Testis (tissue), 2 donors: ENCODE measurements at regions not wholly inside any gene's neighbourhood (a gene's known extent, or its start where the extent isn't known, plus 50 kb on each side); places are given as distances from the start of the nearest gene placed in this dataset.

Experiments
- CTCF ChIP-seq, 3 experiments: fragments of 450-650 bp in 2 of 3; fragments of 200-600 bp in 1 of 3; sonication (generic) in 1 of 3; IDR thresholded peaks; one replicate each; pipeline ENCODE4 v1.5.1; 2016 to 2019; ENCODE audit warnings: antibody characterized with exemption in 3 of 3, mild to moderate bottlenecking in 2 of 3, moderate library complexity in 1 of 3
- POLR2A ChIP-seq: fragments of 450-650 bp; IDR thresholded peaks from one replicate; pipeline ENCODE4 v1.6.1; 2017; ENCODE audit warnings: antibody characterized with exemption, mild to moderate bottlenecking, moderate library complexity

GRCh38 chr5:84805473-84805872 lies 420.8 kb upstream of the EDIL3 start:
- TF ChIP-seq CTCF (IDR thresholded peaks at IDR 0.05) (no peak), POLR2A (no peak)
